DOHH2 (cell line): ENCODE measurements at regions not wholly inside any gene's neighbourhood (a gene's known extent, or its start where the extent isn't known, plus 50 kb on each side); places are given as distances from the start of the nearest gene placed in this dataset.

Source experiments
- CTCF ChIP-seq: fragments of 200-600 bp; sonication (generic); IDR thresholded peaks from one replicate; pipeline ENCODE4 v1.5.1; 2014; ENCODE audit warnings: antibody characterized with exemption, mild to moderate bottlenecking, low read depth, low read length; ENCODE audit not compliant: poor library complexity, severe bottlenecking
- EZH2phosphoT487 ChIP-seq: fragments of 200-600 bp; sonication (generic); IDR thresholded peaks from 2 replicates; pipeline ENCODE4 v1.6.1; 2017; ENCODE audit warnings: borderline replicate concordance, mild to moderate bottlenecking, antibody characterized with exemption, low read length, moderate library complexity, mixed read lengths

- TF ChIP-seq CTCF (no peak), EZH2phosphoT487 (no peak)
These were observed 443.4 kb upstream of the ZP4 start for GRCh38 chr1:238334170-238334569.
